K562 (cell line): ENCODE measurements at regions not wholly inside any gene's neighbourhood (a gene's known extent, or its start where the extent isn't known, plus 50 kb on each side); places are given as distances from the start of the nearest gene placed in this dataset.
A peak's percentile ranks its signal among the peaks of the same experiment; 100 is the strongest.

Experiments used
- ATAC-seq: fragments of 200-7000 bp; cut with Tn5 transposase; 3 replicates; pipeline ENCODE4 v1.9.1; 2020; ENCODE audit warnings: moderate library complexity
- BruUV-seq: library from RNA; stranded (reverse); fragments of 400-500 nt; replicated peaks from 2 replicates; lab custom pipeline; 2021; lab: Mats Ljungman, UMichigan
- CTCF ChIA-PET: fragments of 300-600 bp; formaldehyde crosslinking; extraction: SDS; loops from one replicate; lab custom pipeline; 2021; ENCODE audit warnings: low intra/inter-chr PET ratio; lab: Yijun Ruan, JAX
- POLR2A ChIA-PET: fragments of 300-600, 350-650 bp; sonication (Branson Sonifier 250); formaldehyde crosslinking; extraction: SDS; loops from one replicate; lab custom pipeline; 2021; ENCODE audit warnings: antibody characterized with exemption, inconsistent platforms; lab: Yijun Ruan, JAX
- DNase-seq, 4 experiments: peaks; one replicate each; pipeline versions ENCODE4 v3.0.0 to v3.0.0-alpha.2; 2011 to 2018; ENCODE audit warnings: low spot score in 3 of 4, mixed read lengths in 3 of 4; ENCODE audit errors: extremely low read depth in 1 of 4
- FAIRE-seq: peaks from 2 replicates; lab custom pipeline; 2011; peaks lifted over from hg19 to GRCh38; lab: Jason Lieb, UNC
- H2AFZ ChIP-seq: 2 replicates; pipeline ENCODE4 v1.6.0; 2011; ENCODE audit warnings: low read depth, low read length, control low read depth, inconsistent platforms
- H3K27ac ChIP-seq: fragments of 200-600 bp; 3 replicates; pipeline ENCODE4 v1.8.0; 2011; ENCODE audit warnings: low read depth, mild to moderate bottlenecking, control low read depth, inconsistent platforms, low read length, moderate library complexity, mixed read lengths; ENCODE audit errors: extremely low read depth
- H3K27me3 ChIP-seq, 2 experiments: fragments of 300-600 bp in 1 of 2; 2 replicates in 1 of 2; 3 replicates in 1 of 2; pipeline versions ENCODE4 v1.6.0 to v1.8.0; 2011; ENCODE audit warnings: inconsistent platforms in 2 of 2, low read length in 2 of 2, mild to moderate bottlenecking in 1 of 2, mixed read lengths in 1 of 2, moderate library complexity in 1 of 2; ENCODE audit not compliant: control insufficient read depth in 2 of 2, insufficient read depth in 2 of 2
- H3K36me3 ChIP-seq: fragments of 300-600 bp; 3 replicates; pipeline ENCODE4 v1.8.0; 2011; ENCODE audit warnings: mild to moderate bottlenecking, low read length, inconsistent platforms; ENCODE audit not compliant: control insufficient read depth, insufficient read depth
- H3K4me1 ChIP-seq, 2 experiments: fragments of 200-600 bp in 1 of 2; replicated peaks in 1 of 2; 2 replicates in 1 of 2; 3 replicates in 1 of 2; pipeline versions ENCODE4 v1.5.1 to v1.8.0; 2011; ENCODE audit warnings: inconsistent platforms in 2 of 2, low read length in 2 of 2, mild to moderate bottlenecking in 1 of 2, mixed read lengths in 1 of 2, moderate library complexity in 1 of 2; ENCODE audit not compliant: control insufficient read depth in 2 of 2, insufficient read depth in 2 of 2
- H3K4me2 ChIP-seq: 2 replicates; pipeline ENCODE4 v1.6.1; 2011; ENCODE audit warnings: low read length, control low read depth, inconsistent platforms, mixed read lengths; ENCODE audit not compliant: insufficient read depth
- H3K4me3 ChIP-seq: fragments of 200-600 bp; sonication (generic), shearing (Covaris generic); 2 replicates; pipeline ENCODE4 v1.5.1; 2016; ENCODE audit warnings: control low read depth, inconsistent platforms
- H3K79me2 ChIP-seq: fragments of 200-600 bp; 3 replicates; pipeline ENCODE4 v1.8.0; 2011; ENCODE audit warnings: low read length, inconsistent platforms; ENCODE audit not compliant: control insufficient read depth, insufficient read depth
- H3K9ac ChIP-seq, 2 experiments: 2 replicates each; pipeline versions ENCODE4 v1.6.0 to v1.6.1; 2011; ENCODE audit warnings: low read depth in 2 of 2, low read length in 2 of 2, control low read depth in 1 of 2, inconsistent platforms in 1 of 2, mild to moderate bottlenecking in 1 of 2, mixed read lengths in 1 of 2; ENCODE audit not compliant: insufficient read depth in 1 of 2
- H3K9me1 ChIP-seq: one replicate; pipeline ENCODE4 v1.6.0; 2011; ENCODE audit warnings: inconsistent platforms, mild to moderate bottlenecking, low read length, moderate library complexity; ENCODE audit not compliant: control insufficient read depth, insufficient read depth
- H3K9me3 ChIP-seq: replicated peaks from 2 replicates; pipeline ENCODE4 v1.5.1; 2011; ENCODE audit warnings: low read depth, low read length, inconsistent platforms; ENCODE audit not compliant: control insufficient read depth, insufficient read depth
- H4K20me1 ChIP-seq: replicated peaks from 2 replicates; pipeline ENCODE4 v1.6.1; 2011; ENCODE audit warnings: low read length, inconsistent platforms, mixed read lengths; ENCODE audit not compliant: control insufficient read depth, insufficient read depth
- KAT8 ChIP-seq: fragments of 450-650 bp; IDR thresholded peaks from 2 replicates; pipeline ENCODE4 v1.6.1; 2016; ENCODE audit warnings: low read depth, mild to moderate bottlenecking
- NONO ChIP-seq, 2 experiments: fragments of 200-400 bp in 1 of 2; fragments of 450-650 bp in 1 of 2; formaldehyde crosslinking in 1 of 2; IDR thresholded peaks; 2 replicates each; pipeline ENCODE4 v1.6.1; 2017; ENCODE audit warnings: low read depth in 2 of 2, mild to moderate bottlenecking in 2 of 2, moderate library complexity in 2 of 2, low read length in 1 of 2
- POLR2G ChIP-seq: fragments of 200-400 bp; formaldehyde crosslinking; IDR thresholded peaks from 2 replicates; pipeline ENCODE4 v1.6.1; 2017; ENCODE audit warnings: low read depth, mild to moderate bottlenecking, antibody characterized with exemption, low read length, moderate library complexity
- SRF ChIP-seq, 2 experiments: fragments of 250-450, 450-650 bp in 1 of 2; sonication (Bioruptor Pico) in 1 of 2; sonication (generic) in 1 of 2; formaldehyde crosslinking; IDR thresholded peaks; 2 replicates each; pipeline versions ENCODE4 v1.5.0 to v1.5.1; 2020 to 2022; ENCODE audit warnings: mild to moderate bottlenecking in 1 of 2, missing genetic modification reagents in 1 of 2
- ZBTB2 ChIP-seq: fragments of 450-650 bp; IDR thresholded peaks from 2 replicates; pipeline ENCODE4 v1.6.1; 2016; ENCODE audit warnings: antibody characterized with exemption
- ZNF445 ChIP-seq: fragments of 250-450 bp; sonication (Bioruptor Pico); IDR thresholded peaks from 2 replicates; pipeline ENCODE4 v1.4.0; 2020; ENCODE audit warnings: low read depth, mild to moderate bottlenecking, moderate library complexity
- ZNF764 ChIP-seq: fragments of 250-450 bp; sonication (Bioruptor Pico); IDR thresholded peaks from 2 replicates; pipeline ENCODE4 v1.4.0; 2020; ENCODE audit warnings: low read depth, mild to moderate bottlenecking, moderate library complexity
- WGBS: fragments of 100-300 bp; shearing (Covaris generic); methylation state at CpG from one replicate; pipeline ENCODE4 v1.1.6; 2016; ENCODE audit warnings: low coverage, mixed read lengths; ENCODE audit not compliant: insufficient coverage; ENCODE audit errors: missing lambda C conversion rate; 5-methylcytosine and 5-hydroxymethylcytosine counted together
- in situ Hi-C: fragments of 300-500 bp; cut with MboI; formaldehyde crosslinking; loops from 4 replicates; pipeline ENCODE4 v1.15.0; 2018; ENCODE audit warnings: inconsistent platforms, mixed read lengths
- intact Hi-C: fragments of 100-400 bp; cut with micrococcal nuclease; formaldehyde crosslinking; loops from 2 replicates; pipeline ENCODE4 v1.14.2; 2022
- TF ChIP-seq, protein P1 (sequence below), 2 experiments: fragments of 150-350 bp in 1 of 2; IDR thresholded peaks; 2 replicates each; pipeline ENCODE4 v1.6.1; 2012 to 2016; ENCODE audit warnings: low read depth in 2 of 2, low read length in 2 of 2, mild to moderate bottlenecking in 1 of 2, moderate library complexity in 1 of 2

GRCh38 chr2:105536175-105536574 is 137.3 kb upstream of the FHL2 start:
- Histone ChIP-seq H2AFZ (no peak overlapping the region), H3K79me2 (no peaks in the 10 kb centered on the region), H3K9me3 (no peaks in the 10 kb centered on the region), H3K4me1 (no peaks in the 10 kb centered on the region), H3K9me1 (no peaks in the 10 kb centered on the region), H3K9ac (no peak overlapping the region), H4K20me1 (no peaks in the 10 kb centered on the region), H3K36me3 (no peaks in the 10 kb centered on the region), H3K27ac (no peak overlapping the region), H3K27me3 (peaks cover 26 to 47% of the 10 kb centered on the region in 2 experiments), H3K4me3 (no peak overlapping the region), H3K4me2 (no peak overlapping the region)
- 2% methylated on average over 3 of the region's 3 CpGs for WGBS
- CTCF ChIA-PET = no interaction called here
- in situ Hi-C loops (loop anchor here (25.0 kb wide), 1 partner anchor 424 kb away; no protein-coding TSS in a partner anchor), intact Hi-C loops (no loop called here)
- DNase-seq (no peak), FAIRE-seq (no peak), ATAC-seq (no peak)
- POLR2A ChIA-PET = interaction anchor here (0.6 to 1.1 kb wide), 3 partner anchors 11 to 400 kb away, joined by 3 to 4 read pairs (median 3); no protein-coding TSS in a partner anchor
- TF ChIP-seq POLR2G = no peak
- TF ChIP-seq, protein P1, sequence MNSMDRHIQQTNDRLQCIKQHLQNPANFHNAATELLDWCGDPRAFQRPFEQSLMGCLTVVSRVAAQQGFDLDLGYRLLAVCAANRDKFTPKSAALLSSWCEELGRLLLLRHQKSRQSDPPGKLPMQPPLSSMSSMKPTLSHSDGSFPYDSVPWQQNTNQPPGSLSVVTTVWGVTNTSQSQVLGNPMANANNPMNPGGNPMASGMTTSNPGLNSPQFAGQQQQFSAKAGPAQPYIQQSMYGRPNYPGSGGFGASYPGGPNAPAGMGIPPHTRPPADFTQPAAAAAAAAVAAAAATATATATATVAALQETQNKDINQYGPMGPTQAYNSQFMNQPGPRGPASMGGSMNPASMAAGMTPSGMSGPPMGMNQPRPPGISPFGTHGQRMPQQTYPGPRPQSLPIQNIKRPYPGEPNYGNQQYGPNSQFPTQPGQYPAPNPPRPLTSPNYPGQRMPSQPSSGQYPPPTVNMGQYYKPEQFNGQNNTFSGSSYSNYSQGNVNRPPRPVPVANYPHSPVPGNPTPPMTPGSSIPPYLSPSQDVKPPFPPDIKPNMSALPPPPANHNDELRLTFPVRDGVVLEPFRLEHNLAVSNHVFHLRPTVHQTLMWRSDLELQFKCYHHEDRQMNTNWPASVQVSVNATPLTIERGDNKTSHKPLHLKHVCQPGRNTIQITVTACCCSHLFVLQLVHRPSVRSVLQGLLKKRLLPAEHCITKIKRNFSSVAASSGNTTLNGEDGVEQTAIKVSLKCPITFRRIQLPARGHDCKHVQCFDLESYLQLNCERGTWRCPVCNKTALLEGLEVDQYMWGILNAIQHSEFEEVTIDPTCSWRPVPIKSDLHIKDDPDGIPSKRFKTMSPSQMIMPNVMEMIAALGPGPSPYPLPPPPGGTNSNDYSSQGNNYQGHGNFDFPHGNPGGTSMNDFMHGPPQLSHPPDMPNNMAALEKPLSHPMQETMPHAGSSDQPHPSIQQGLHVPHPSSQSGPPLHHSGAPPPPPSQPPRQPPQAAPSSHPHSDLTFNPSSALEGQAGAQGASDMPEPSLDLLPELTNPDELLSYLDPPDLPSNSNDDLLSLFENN (IDR thresholded peaks at IDR 0.05; ENCODE audit: low read depth in 2 of 2, low read length in 2 of 2) = no peak
- TF ChIP-seq ZBTB2 = no peak
- no peak for TF ChIP-seq ZNF445 (CRISPR knock-in tag)
- no peak for TF ChIP-seq KAT8
- TF ChIP-seq SRF (CRISPR knock-in tag; IDR thresholded peaks at IDR 0.05) = 0 out of 4 replicates have a peak, but pooled peaks of 1 of the 2 experiments have one; percentile 43
- TF ChIP-seq NONO (IDR thresholded peaks at IDR 0.05; ENCODE audit: low read depth in 2 of 2, low read length in 1 of 2) = no peak
- TF ChIP-seq ZNF764 (CRISPR knock-in tag) = no peak
- no TSS peak for BruUV-seq
